GM23338 (cell line): ENCODE measurements at regions not wholly inside any gene's neighbourhood (a gene's known extent, or its start where the extent isn't known, plus 50 kb on each side); places are given as distances from the start of the nearest gene placed in this dataset.

ENCODE experiments used
- CREB1 ChIP-seq: fragments of 250-450 bp; sonication (Bioruptor Pico); IDR thresholded peaks from 2 replicates; pipeline ENCODE4 v1.5.0; 2020; ENCODE audit warnings: low read depth, mild to moderate bottlenecking, moderate library complexity
- CTCF ChIP-seq, 2 experiments: fragments of 200-600 bp in 1 of 2; sonication (generic) in 1 of 2; conservative IDR thresholded peaks; 2 replicates each; pipeline versions ENCODE4 v1.5.1 to v1.6.1; 2016 to 2017; ENCODE audit warnings: antibody characterized with exemption in 2 of 2, low read depth in 2 of 2, mild to moderate bottlenecking in 2 of 2, moderate library complexity in 1 of 2
- EZH2 ChIP-seq: fragments of 200-600 bp; sonication (generic); IDR thresholded peaks from one replicate; pipeline ENCODE4 v1.8.0; 2017; ENCODE audit warnings: antibody characterized with exemption, mild to moderate bottlenecking, low read depth; ENCODE audit not compliant: unreplicated experiment
- EZH2phosphoT487 ChIP-seq: fragments of 200-600 bp; sonication (generic); IDR thresholded peaks from one replicate; pipeline ENCODE4 v1.8.1; 2018; ENCODE audit warnings: antibody characterized with exemption; ENCODE audit not compliant: unreplicated experiment
- JUNB ChIP-seq: IDR thresholded peaks from one replicate; pipeline ENCODE4 v1.6.1; 2016; ENCODE audit warnings: antibody characterized with exemption; ENCODE audit not compliant: unreplicated experiment
- POLR2AphosphoS5 ChIP-seq: IDR thresholded peaks from 2 replicates; pipeline ENCODE4 v1.6.1; 2016; ENCODE audit warnings: antibody characterized with exemption, low read depth
- REST ChIP-seq: IDR thresholded peaks from one replicate; pipeline ENCODE4 v1.6.1; 2018; ENCODE audit warnings: antibody characterized with exemption; ENCODE audit not compliant: unreplicated experiment

GRCh38 chr21:19684328-19684727, 1280.7 kb upstream of the TMPRSS15 start:
- TF ChIP-seq CTCF (conservative IDR thresholded peaks at IDR 0.05; ENCODE audit: low read depth in 2 of 2) (no peak), CREB1 (CRISPR knock-in tag) (no peak), EZH2phosphoT487 (no peak), EZH2 (no peak), JUNB (no peak), POLR2AphosphoS5 (no peak), REST (no peak)
